Kidney (tissue), 13 donors: ENCODE measurements at regions not wholly inside any gene's neighbourhood (a gene's known extent, or its start where the extent isn't known, plus 50 kb on each side); places are given as distances from the start of the nearest gene placed in this dataset.

Experiments
- DNase-seq, 5 donors: peaks; one replicate each; pipeline ENCODE4 v3.0.0-alpha.2; 2013 to 2020
- FAIRE-seq: peaks from 2 replicates; lab custom pipeline; 2012; peaks lifted over from hg19 to GRCh38; lab: Jason Lieb, UNC
- H3K27ac ChIP-seq, 2 donors: one replicate each; pipeline ENCODE4 v1.7.0; 2013; ENCODE audit warnings: low read depth in 2 of 2, low read length in 2 of 2, inconsistent platforms in 1 of 2
- H3K27me3 ChIP-seq: one replicate; pipeline ENCODE4 v1.7.1; 2013; ENCODE audit warnings: low read length, inconsistent platforms; ENCODE audit not compliant: control insufficient read depth, insufficient read depth
- H3K36me3 ChIP-seq, 3 donors: one replicate each; pipeline versions ENCODE4 v1.7.0 to v1.7.1; 2013; ENCODE audit warnings: low read length in 3 of 3, control low read depth in 1 of 3, inconsistent platforms in 1 of 3; ENCODE audit not compliant: insufficient read depth in 3 of 3, control insufficient read depth in 2 of 3
- H3K4me1 ChIP-seq, 3 donors: one replicate each; pipeline versions ENCODE4 v1.7.0 to v1.7.1; 2013; ENCODE audit warnings: low read length in 3 of 3, inconsistent platforms in 1 of 3, low read depth in 1 of 3; ENCODE audit not compliant: control insufficient read depth in 2 of 3, insufficient read depth in 2 of 3
- H3K4me3 ChIP-seq, 3 donors: one replicate each; pipeline versions ENCODE4 v1.7.0 to v1.8.1; 2013; ENCODE audit warnings: low read length in 3 of 3, control low read depth in 1 of 3, inconsistent platforms in 1 of 3
- H3K9ac ChIP-seq, 3 donors: one replicate each; pipeline versions ENCODE4 v1.7.0 to v1.7.1; 2013; ENCODE audit warnings: low read length in 3 of 3, control low read depth in 1 of 3, inconsistent platforms in 1 of 3
- H3K9me3 ChIP-seq, 3 donors: one replicate each; pipeline versions ENCODE4 v1.7.0 to v1.7.1; 2013; ENCODE audit warnings: low read length in 3 of 3, control low read depth in 1 of 3, inconsistent platforms in 1 of 3; ENCODE audit not compliant: control insufficient read depth in 2 of 3, insufficient read depth in 1 of 3
- intact Hi-C: fragments of 100-400 bp; cut with DNase I; formaldehyde crosslinking; loops from one replicate; pipeline ENCODE4 v1.11.1; 2022
- TF ChIP-seq, protein P1 (sequence below): IDR thresholded peaks from 3 replicates; pipeline ENCODE4 v1.5.1; 2012; ENCODE audit warnings: mild to moderate bottlenecking, moderate library complexity, borderline replicate concordance; ENCODE audit not compliant: insufficient read depth; ENCODE audit errors: extremely low read depth
- donor health status: control.
- donor health status: control.
- donor health status: control.
- donor health status: control.
- donor health status: control.
- donor health status: DM: yes; HTN: yes; CAD: no.
- donor health status: Normal renal cell carcinoma (clear cell type).

DNA sequence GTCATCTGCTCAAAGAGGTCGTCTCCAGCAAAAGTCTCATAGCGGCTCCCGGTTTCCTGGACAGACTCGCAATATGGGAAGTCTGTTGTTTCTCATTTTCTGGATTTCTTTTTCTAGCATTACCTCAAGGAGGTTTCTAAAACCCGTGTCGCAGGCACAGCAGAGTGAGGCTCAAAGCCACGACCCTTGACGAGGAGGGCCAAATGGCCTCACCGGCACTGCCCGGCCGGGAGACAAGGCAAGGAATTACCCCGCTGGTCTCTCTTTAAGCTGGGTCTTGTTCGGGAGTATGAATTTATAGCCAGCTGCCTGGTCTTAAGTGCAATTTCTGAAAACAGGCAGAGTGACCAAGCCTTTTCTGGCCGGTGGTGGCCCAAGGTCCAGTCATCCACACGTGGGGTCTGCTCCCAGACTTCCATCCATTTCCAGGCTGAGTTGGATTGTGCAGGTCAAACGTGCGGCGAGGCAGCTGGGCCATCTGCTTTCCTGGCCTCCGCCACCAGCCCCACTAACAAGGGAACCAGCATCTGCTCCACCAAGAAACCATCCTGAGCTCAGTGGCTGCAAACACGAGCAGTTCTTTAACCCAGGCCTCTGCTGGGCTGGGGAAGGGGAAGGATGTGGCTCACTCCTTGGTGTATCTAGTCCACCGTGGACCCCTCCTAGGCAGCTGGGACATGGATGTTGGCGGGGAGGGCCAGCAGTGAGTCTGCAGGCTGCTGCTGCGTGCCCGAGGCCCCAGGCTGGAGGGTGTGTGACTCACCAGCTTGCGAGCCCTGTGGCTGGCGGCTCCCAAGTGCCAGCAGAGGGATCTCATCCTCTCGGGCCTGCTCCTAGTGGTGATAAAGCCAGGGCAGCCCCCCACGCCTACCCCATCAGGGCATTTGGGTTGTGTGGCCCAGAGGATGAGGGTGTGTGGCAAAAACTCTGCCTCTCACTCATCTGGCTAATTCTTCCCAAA lies 55.6 kb upstream of the COL5A1 start:
- Histone ChIP-seq H3K9me3 (peaks cover 0 to 2% (median 0%) of the 10 kb centered on the region in 3 donors), H3K4me1 (no peaks in the 10 kb centered on the region), H3K27ac (no peak overlapping the region), H3K9ac (no peak overlapping the region), H3K27me3 (no peaks in the 10 kb centered on the region), H3K36me3 (no peaks in the 10 kb centered on the region), H3K4me3 (no peak overlapping the region)
- FAIRE-seq (no peak), DNase-seq (peak in 1 of 5 donors; percentile 6)
- TF ChIP-seq, protein P1, sequence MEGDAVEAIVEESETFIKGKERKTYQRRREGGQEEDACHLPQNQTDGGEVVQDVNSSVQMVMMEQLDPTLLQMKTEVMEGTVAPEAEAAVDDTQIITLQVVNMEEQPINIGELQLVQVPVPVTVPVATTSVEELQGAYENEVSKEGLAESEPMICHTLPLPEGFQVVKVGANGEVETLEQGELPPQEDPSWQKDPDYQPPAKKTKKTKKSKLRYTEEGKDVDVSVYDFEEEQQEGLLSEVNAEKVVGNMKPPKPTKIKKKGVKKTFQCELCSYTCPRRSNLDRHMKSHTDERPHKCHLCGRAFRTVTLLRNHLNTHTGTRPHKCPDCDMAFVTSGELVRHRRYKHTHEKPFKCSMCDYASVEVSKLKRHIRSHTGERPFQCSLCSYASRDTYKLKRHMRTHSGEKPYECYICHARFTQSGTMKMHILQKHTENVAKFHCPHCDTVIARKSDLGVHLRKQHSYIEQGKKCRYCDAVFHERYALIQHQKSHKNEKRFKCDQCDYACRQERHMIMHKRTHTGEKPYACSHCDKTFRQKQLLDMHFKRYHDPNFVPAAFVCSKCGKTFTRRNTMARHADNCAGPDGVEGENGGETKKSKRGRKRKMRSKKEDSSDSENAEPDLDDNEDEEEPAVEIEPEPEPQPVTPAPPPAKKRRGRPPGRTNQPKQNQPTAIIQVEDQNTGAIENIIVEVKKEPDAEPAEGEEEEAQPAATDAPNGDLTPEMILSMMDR = no peak
- intact Hi-C loops = no loop called here

DNA sequence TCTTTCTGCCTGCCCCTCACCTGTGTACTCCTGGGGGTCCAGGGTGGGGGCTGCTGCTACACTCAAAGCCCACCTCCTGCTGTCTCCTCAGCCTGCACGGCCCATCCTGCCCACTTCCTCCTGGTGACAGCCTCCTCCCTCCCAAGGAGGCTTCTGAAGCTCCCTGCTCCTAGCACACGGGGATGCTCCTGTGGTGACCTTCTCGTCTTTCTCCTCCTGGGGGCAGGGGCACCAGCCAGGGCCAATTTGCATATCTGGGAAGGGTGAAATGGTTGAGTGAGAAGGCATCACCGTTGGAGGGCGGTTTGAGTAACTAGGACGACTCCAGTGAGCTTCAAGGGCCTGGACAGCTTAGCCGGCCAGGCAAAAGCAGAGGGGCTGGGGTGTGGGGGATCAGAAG lies 51.9 kb upstream of the COL5A1 start:
- Histone ChIP-seq H3K4me3 (no peak overlapping the region), H3K9ac (no peak overlapping the region), H3K9me3 (no peaks in the 10 kb centered on the region), H3K36me3 (no peaks in the 10 kb centered on the region), H3K4me1 (no peaks in the 10 kb centered on the region), H3K27ac (no peak overlapping the region), H3K27me3 (no peaks in the 10 kb centered on the region)
- no peak for FAIRE-seq
- intact Hi-C loops = no loop called here
- DNase-seq = no peak
- TF ChIP-seq, protein P1 = no peak

DNA sequence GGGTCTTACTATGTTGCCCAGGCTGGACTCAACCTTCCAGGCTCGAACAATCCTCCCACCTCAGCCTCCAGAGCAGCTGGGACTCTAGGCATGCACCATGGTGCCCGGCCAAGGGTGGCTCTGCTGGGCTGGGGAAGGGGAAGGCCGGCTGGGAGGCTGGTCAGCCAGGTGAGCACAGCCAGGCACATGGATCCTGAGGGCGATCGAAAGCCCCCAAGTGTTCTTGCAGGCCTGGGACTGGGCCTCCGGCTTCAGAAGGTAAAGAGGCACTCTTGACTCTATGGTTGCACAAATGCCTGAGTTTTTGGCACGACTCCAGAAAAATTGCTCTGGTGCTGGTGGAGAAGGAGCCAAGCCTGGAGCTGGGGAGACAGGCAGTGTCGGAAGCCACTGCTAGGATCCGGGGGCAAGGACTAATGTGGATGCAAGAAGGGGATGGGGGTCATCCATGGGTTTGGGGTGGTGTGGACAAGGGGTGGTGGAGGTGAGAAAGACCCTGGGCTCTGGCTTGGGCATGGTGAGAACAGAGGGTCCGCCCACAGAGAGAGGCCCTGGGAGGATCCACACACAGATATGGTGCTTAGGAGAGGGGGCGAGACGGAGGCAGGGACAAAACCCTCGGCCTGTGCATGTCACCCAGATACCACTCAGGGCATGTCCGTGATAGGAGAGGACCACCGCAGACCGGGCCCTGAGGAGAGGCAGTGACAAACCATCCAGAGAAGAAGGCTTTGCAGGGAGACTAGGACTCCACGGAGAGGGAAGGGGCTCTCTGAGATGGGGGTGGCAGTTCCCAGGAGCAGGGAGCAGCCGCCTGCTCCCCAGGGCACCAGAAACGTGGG lies 51.1 kb upstream of the COL5A1 start:
- Histone ChIP-seq H3K36me3 (no peaks in the 10 kb centered on the region), H3K27me3 (no peaks in the 10 kb centered on the region), H3K27ac (no peak overlapping the region), H3K9ac (no peak overlapping the region), H3K4me3 (no peak overlapping the region), H3K9me3 (no peaks in the 10 kb centered on the region), H3K4me1 (no peaks in the 10 kb centered on the region)
- TF ChIP-seq, protein P1 = no peak
- intact Hi-C loops = no loop called here
- no peak for FAIRE-seq
- no peak for DNase-seq
